CD14-positive monocyte (primary cell): ENCODE measurements at regions not wholly inside any gene's neighbourhood (a gene's known extent, or its start where the extent isn't known, plus 50 kb on each side); places are given as distances from the start of the nearest gene placed in this dataset.

Experiments used
- DNase-seq, 3 donors: peaks; one replicate each; pipeline ENCODE4 v3.0.0-alpha.2; 2011 to 2022
- H2AFZ ChIP-seq: 2 replicates; pipeline ENCODE4 v1.6.0; 2012; ENCODE audit warnings: mild to moderate bottlenecking, low read depth, low read length, inconsistent platforms; ENCODE audit not compliant: insufficient read depth, poor library complexity, severe bottlenecking
- H3K27ac ChIP-seq, 2 donors: 1 replicate in 1 of 2; 2 replicates in 1 of 2; pipeline ENCODE4 v1.5.1; 2012 to 2013; ENCODE audit warnings: low read length in 2 of 2, control low read depth in 1 of 2, inconsistent platforms in 1 of 2, low read depth in 1 of 2, mild to moderate bottlenecking in 1 of 2
- H3K27me3 ChIP-seq, 2 donors: one replicate each; pipeline versions ENCODE4 v1.6.0 to v1.6.1; 2011 to 2013; ENCODE audit warnings: low read length in 2 of 2; ENCODE audit not compliant: control insufficient read depth in 2 of 2, insufficient read depth in 2 of 2
- H3K36me3 ChIP-seq, 2 donors: replicated peaks in 1 of 2; 1 replicate in 1 of 2; 2 replicates in 1 of 2; pipeline versions ENCODE4 v1.5.1 to v1.6.1; 2012 to 2013; ENCODE audit warnings: low read length in 2 of 2, control low read depth in 1 of 2, inconsistent platforms in 1 of 2, mild to moderate bottlenecking in 1 of 2; ENCODE audit not compliant: insufficient read depth in 2 of 2, control insufficient read depth in 1 of 2
- H3K4me1 ChIP-seq, 2 donors: 1 replicate in 1 of 2; 2 replicates in 1 of 2; pipeline versions ENCODE4 v1.5.1 to v1.6.1; 2012 to 2013; ENCODE audit warnings: low read length in 2 of 2, control low read depth in 1 of 2, inconsistent platforms in 1 of 2, mild to moderate bottlenecking in 1 of 2, moderate library complexity in 1 of 2; ENCODE audit not compliant: insufficient read depth in 2 of 2, control insufficient read depth in 1 of 2
- H3K4me2 ChIP-seq: replicated peaks from 2 replicates; pipeline ENCODE3; 2012; ENCODE audit warnings: low read length, moderate library complexity, mild to moderate bottlenecking; ENCODE audit not compliant: poor library complexity, severe bottlenecking; ENCODE audit errors: extremely low read depth
- H3K4me3 ChIP-seq, 3 experiments: fragments of 200-600 bp in 1 of 3; sonication (generic) in 1 of 3; replicated peaks in 1 of 3; 1 replicate in 2 of 3; 2 replicates in 1 of 3; pipeline ENCODE4 v1.5.1; 2011 to 2013; ENCODE audit warnings: low read length in 3 of 3, mild to moderate bottlenecking in 3 of 3, control low read depth in 2 of 3, low read depth in 2 of 3, inconsistent platforms in 1 of 3, moderate library complexity in 1 of 3
- H3K79me2 ChIP-seq: 2 replicates; pipeline ENCODE4 v1.6.0; 2012; ENCODE audit warnings: mild to moderate bottlenecking, control low read depth, inconsistent platforms, low read length, moderate library complexity; ENCODE audit not compliant: insufficient read depth
- H3K9ac ChIP-seq: 2 replicates; pipeline ENCODE4 v1.6.0; 2017; ENCODE audit warnings: low read length, mild to moderate bottlenecking; ENCODE audit not compliant: insufficient read depth, poor library complexity, severe bottlenecking
- H3K9me3 ChIP-seq, 2 donors: replicated peaks in 1 of 2; 1 replicate in 1 of 2; 2 replicates in 1 of 2; pipeline versions ENCODE4 v1.5.1 to v1.6.1; 2012 to 2013; ENCODE audit warnings: low read length in 2 of 2, control low read depth in 1 of 2; ENCODE audit not compliant: control insufficient read depth in 1 of 2, insufficient read depth in 1 of 2
- H4K20me1 ChIP-seq: 2 replicates; pipeline ENCODE4 v1.6.0; 2012; ENCODE audit warnings: mild to moderate bottlenecking, low read length, control low read depth, moderate library complexity; ENCODE audit not compliant: insufficient read depth
- H3K27ac Mint-ChIP-seq, 7 donors: one replicate each; pipeline ENCODE4 v1.8.0; 2020; ENCODE audit warnings: mild to moderate bottlenecking in 7 of 7, mixed read lengths in 7 of 7, moderate library complexity in 6 of 7, inconsistent platforms in 2 of 7
- H3K27me3 Mint-ChIP-seq, 3 donors: one replicate each; pipeline ENCODE4 v1.8.0; 2021 to 2022; ENCODE audit warnings: low read depth in 3 of 3, mild to moderate bottlenecking in 3 of 3, mixed read lengths in 3 of 3, moderate library complexity in 3 of 3, inconsistent platforms in 1 of 3
- H3K36me3 Mint-ChIP-seq, 2 donors: one replicate each; pipeline ENCODE4 v1.8.0; 2020; ENCODE audit warnings: mixed read lengths in 2 of 2, inconsistent platforms in 1 of 2, mild to moderate bottlenecking in 1 of 2
- H3K4me1 Mint-ChIP-seq: one replicate; pipeline ENCODE4 v1.8.0; 2020; ENCODE audit warnings: mild to moderate bottlenecking, mixed read lengths
- H3K4me3 Mint-ChIP-seq, 2 donors: one replicate each; pipeline ENCODE4 v1.8.0; 2020; ENCODE audit warnings: mild to moderate bottlenecking in 2 of 2, mixed read lengths in 2 of 2, moderate library complexity in 1 of 2
- H3K9me3 Mint-ChIP-seq, 7 donors: one replicate each; pipeline ENCODE4 v1.8.0; 2020 to 2022; ENCODE audit warnings: mixed read lengths in 7 of 7, mild to moderate bottlenecking in 6 of 7, moderate library complexity in 6 of 7, inconsistent platforms in 2 of 7
- CTCF ChIP-seq: fragments of 200-600 bp; IDR thresholded peaks from one replicate; pipeline ENCODE4 v1.8.0; 2022; ENCODE audit warnings: antibody characterized with exemption, mild to moderate bottlenecking
- WGBS: methylation state at CpG from one replicate; pipeline ENCODE4 v1.1.5; 2013; ENCODE audit warnings: missing lambda C conversion rate; ENCODE audit not compliant: insufficient coverage; 5-methylcytosine and 5-hydroxymethylcytosine counted together
- intact Hi-C, 2 donors: fragments of 100-400 bp; cut with micrococcal nuclease; formaldehyde crosslinking; loops; one replicate each; pipeline versions ENCODE4 v1.15.0 to v1.15.1; 2023

- H3K4me1 Mint-ChIP-seq: peaks cover 35% of the 10 kb centered on the region
- H3K4me3 ChIP-seq: peak overlapping the region in 1 of 3 experiments; percentile 37
Measured at GRCh38 chr5:91301106-91301846, 81.8 kb downstream of the ARRDC3 start.

GRCh38 chr5:91297994-91298393, 85.1 kb downstream of the ARRDC3 start:
- peaks cover 29 to 43% of the 10 kb centered on the region in 2 donors for H3K4me1 ChIP-seq
- no peak overlapping the region for H3K4me3 Mint-ChIP-seq
- DNase-seq: no peak
- no peaks in the 10 kb centered on the region for H3K9me3 ChIP-seq
- H3K36me3 Mint-ChIP-seq: peaks cover 0 to 2% of the 10 kb centered on the region in 2 donors
- no peaks in the 10 kb centered on the region for H4K20me1 ChIP-seq
- no peak overlapping the region for H3K4me3 ChIP-seq
- H3K27me3 ChIP-seq: no peaks in the 10 kb centered on the region
- WGBS: 100% methylated on average over 1 of the region's 2 CpGs
- H3K27ac ChIP-seq: no peak overlapping the region
- H3K9ac ChIP-seq: no peak overlapping the region
- intact Hi-C loops: loop anchor here in 1 of 2 donors (5.0 kb wide), 1 partner anchor 196 kb away; no protein-coding TSS in a partner anchor
- H2AFZ ChIP-seq: no peak overlapping the region
- TF ChIP-seq CTCF: no peak
- H3K27me3 Mint-ChIP-seq: peaks cover 0 to 3% (median 0%) of the 10 kb centered on the region in 3 donors
- no peaks in the 10 kb centered on the region for H3K36me3 ChIP-seq
- H3K79me2 ChIP-seq: no peaks in the 10 kb centered on the region
- no peak overlapping the region for H3K27ac Mint-ChIP-seq
- peaks cover 34% of the 10 kb centered on the region for H3K4me1 Mint-ChIP-seq
- H3K4me2 ChIP-seq: no peak overlapping the region
- H3K9me3 Mint-ChIP-seq: peaks cover 0 to 2% (median 0%) of the 10 kb centered on the region in 7 donors

More at GRCh38 chr5:91301106-91301846, 81.8 kb downstream of the ARRDC3 start:
- TF ChIP-seq CTCF: no peak
- peak; percentile 89 to 96 (median 94) for DNase-seq
- no peak overlapping the region for H2AFZ ChIP-seq
- peaks cover 7 to 8% of the 10 kb centered on the region in 2 donors for H3K36me3 Mint-ChIP-seq
- no peaks in the 10 kb centered on the region for H4K20me1 ChIP-seq
- no peaks in the 10 kb centered on the region for H3K27me3 Mint-ChIP-seq
- peaks cover 29 to 43% of the 10 kb centered on the region in 2 donors for H3K4me1 ChIP-seq
- peak overlapping the region; percentile 91 to 98 (median 94) for H3K27ac Mint-ChIP-seq
- no peak overlapping the region for H3K4me3 Mint-ChIP-seq
- H3K9ac ChIP-seq: peak overlapping the region; percentile 45
- WGBS: no CpG with 5 or more reads among the region's 5 CpGs
- H3K9me3 ChIP-seq: no peaks in the 10 kb centered on the region
- no peaks in the 10 kb centered on the region for H3K27me3 ChIP-seq
- H3K9me3 Mint-ChIP-seq: peaks cover 0 to 2% (median 0%) of the 10 kb centered on the region in 7 donors
- no peaks in the 10 kb centered on the region for H3K79me2 ChIP-seq
- peak overlapping the region; percentile 92 to 97 for H3K27ac ChIP-seq
- peak overlapping the region; percentile 33 for H3K4me2 ChIP-seq
- no peaks in the 10 kb centered on the region for H3K36me3 ChIP-seq
- intact Hi-C loops: no loop called here
